ENCODE measurements at regions not wholly inside any gene's neighbourhood (a gene's known extent, or its start where the extent isn't known, plus 50 kb on each side); places are given as distances from the start of the nearest gene placed in this dataset.

DNA sequence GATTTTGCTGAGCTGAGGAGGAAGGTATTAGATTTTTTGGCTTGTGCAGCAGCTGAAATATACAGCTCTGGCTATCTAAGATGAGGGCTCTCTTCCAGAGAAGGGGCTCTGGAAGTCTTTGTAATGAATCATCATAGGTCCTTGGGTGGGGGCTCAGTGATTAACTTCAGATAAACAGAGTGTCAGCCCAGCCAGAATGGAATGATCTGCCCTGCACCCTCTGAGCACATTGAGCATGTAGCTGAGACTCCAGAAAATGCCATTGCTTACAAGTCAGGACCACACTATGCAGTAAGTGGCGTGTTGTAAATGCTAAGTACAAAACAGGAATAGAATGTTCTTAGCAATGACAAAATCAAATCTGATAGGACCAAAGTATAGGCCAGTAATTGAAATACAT lies 836.0 kb downstream of the PDHA2 start:
- no peak for TF ChIP-seq STAT1 (IDR thresholded peaks at IDR 0.05; ENCODE audit: unreplicated experiment)
- TF ChIP-seq, protein P1, sequence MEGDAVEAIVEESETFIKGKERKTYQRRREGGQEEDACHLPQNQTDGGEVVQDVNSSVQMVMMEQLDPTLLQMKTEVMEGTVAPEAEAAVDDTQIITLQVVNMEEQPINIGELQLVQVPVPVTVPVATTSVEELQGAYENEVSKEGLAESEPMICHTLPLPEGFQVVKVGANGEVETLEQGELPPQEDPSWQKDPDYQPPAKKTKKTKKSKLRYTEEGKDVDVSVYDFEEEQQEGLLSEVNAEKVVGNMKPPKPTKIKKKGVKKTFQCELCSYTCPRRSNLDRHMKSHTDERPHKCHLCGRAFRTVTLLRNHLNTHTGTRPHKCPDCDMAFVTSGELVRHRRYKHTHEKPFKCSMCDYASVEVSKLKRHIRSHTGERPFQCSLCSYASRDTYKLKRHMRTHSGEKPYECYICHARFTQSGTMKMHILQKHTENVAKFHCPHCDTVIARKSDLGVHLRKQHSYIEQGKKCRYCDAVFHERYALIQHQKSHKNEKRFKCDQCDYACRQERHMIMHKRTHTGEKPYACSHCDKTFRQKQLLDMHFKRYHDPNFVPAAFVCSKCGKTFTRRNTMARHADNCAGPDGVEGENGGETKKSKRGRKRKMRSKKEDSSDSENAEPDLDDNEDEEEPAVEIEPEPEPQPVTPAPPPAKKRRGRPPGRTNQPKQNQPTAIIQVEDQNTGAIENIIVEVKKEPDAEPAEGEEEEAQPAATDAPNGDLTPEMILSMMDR (conservative IDR thresholded peaks at IDR 0.05; ENCODE audit: low read depth in 2 of 2): no peak
- no peak for TF ChIP-seq ZNF114 (CRISPR knock-in tag; IDR thresholded peaks at IDR 0.05)
- no peak for TF ChIP-seq EZH2 (IDR thresholded peaks at IDR 0.05; ENCODE audit: low read depth, unreplicated experiment)
- TF ChIP-seq JUNB (IDR thresholded peaks at IDR 0.05; ENCODE audit: unreplicated experiment): no peak
- TF ChIP-seq EZH2phosphoT487 (IDR thresholded peaks at IDR 0.05; ENCODE audit: unreplicated experiment): no peak
- TF ChIP-seq, protein P2, sequence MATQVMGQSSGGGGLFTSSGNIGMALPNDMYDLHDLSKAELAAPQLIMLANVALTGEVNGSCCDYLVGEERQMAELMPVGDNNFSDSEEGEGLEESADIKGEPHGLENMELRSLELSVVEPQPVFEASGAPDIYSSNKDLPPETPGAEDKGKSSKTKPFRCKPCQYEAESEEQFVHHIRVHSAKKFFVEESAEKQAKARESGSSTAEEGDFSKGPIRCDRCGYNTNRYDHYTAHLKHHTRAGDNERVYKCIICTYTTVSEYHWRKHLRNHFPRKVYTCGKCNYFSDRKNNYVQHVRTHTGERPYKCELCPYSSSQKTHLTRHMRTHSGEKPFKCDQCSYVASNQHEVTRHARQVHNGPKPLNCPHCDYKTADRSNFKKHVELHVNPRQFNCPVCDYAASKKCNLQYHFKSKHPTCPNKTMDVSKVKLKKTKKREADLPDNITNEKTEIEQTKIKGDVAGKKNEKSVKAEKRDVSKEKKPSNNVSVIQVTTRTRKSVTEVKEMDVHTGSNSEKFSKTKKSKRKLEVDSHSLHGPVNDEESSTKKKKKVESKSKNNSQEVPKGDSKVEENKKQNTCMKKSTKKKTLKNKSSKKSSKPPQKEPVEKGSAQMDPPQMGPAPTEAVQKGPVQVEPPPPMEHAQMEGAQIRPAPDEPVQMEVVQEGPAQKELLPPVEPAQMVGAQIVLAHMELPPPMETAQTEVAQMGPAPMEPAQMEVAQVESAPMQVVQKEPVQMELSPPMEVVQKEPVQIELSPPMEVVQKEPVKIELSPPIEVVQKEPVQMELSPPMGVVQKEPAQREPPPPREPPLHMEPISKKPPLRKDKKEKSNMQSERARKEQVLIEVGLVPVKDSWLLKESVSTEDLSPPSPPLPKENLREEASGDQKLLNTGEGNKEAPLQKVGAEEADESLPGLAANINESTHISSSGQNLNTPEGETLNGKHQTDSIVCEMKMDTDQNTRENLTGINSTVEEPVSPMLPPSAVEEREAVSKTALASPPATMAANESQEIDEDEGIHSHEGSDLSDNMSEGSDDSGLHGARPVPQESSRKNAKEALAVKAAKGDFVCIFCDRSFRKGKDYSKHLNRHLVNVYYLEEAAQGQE (IDR thresholded peaks at IDR 0.05; ENCODE audit: unreplicated experiment): no peak
- no peak for TF ChIP-seq CREB1 (CRISPR knock-in tag; IDR thresholded peaks at IDR 0.05; ENCODE audit: low read depth)
- TF ChIP-seq POLR2AphosphoS5 (IDR thresholded peaks at IDR 0.05; ENCODE audit: low read depth): no peak

All from GM23338 (cell line).